SK-N-SH (cell line): ENCODE measurements at regions not wholly inside any gene's neighbourhood (a gene's known extent, or its start where the extent isn't known, plus 50 kb on each side); places are given as distances from the start of the nearest gene placed in this dataset.

ENCODE experiments used
- CTCF ChIA-PET: fragments of 300-600, 350-600 bp; formaldehyde crosslinking; extraction: SDS; loops from one replicate; lab custom pipeline; 2021; lab: Yijun Ruan, JAX
- POLR2A ChIA-PET: fragments of 350-600 bp; sonication (Branson Sonifier 250); formaldehyde crosslinking; extraction: SDS; loops from one replicate; lab custom pipeline; 2020; ENCODE audit warnings: antibody characterized with exemption, inconsistent platforms; lab: Yijun Ruan, JAX
- DNase-seq: peaks from one replicate; pipeline ENCODE4 v3.0.0; 2012
- H2AFZ ChIP-seq: fragments of 200-600 bp; sonication (generic); 2 replicates; pipeline ENCODE4 v1.8.1; 2016; ENCODE audit warnings: antibody characterized with exemption, mild to moderate bottlenecking, low read depth
- H3F3A ChIP-seq: fragments of 200-600 bp; sonication (generic); replicated peaks from 2 replicates; pipeline ENCODE3; 2016; ENCODE audit warnings: antibody characterized with exemption, mild to moderate bottlenecking; ENCODE audit not compliant: insufficient read depth
- H3K27ac ChIP-seq, 2 experiments: fragments of 200-500 bp in 1 of 2; fragments of 200-600 bp in 1 of 2; sonication (Bioruptor generic) in 1 of 2; sonication (generic), shearing (Covaris generic) in 1 of 2; 2 replicates each; pipeline versions ENCODE4 v1.5.1 to v1.6.1; 2014 to 2016; ENCODE audit warnings: low read depth in 2 of 2, inconsistent platforms in 1 of 2, low read length in 1 of 2, mild to moderate bottlenecking in 1 of 2, mixed read lengths in 1 of 2
- H3K27me3 ChIP-seq: fragments of 200-600 bp; sonication (generic), shearing (Covaris generic); 2 replicates; pipeline ENCODE4 v1.6.1; 2016; ENCODE audit warnings: mixed run types; ENCODE audit not compliant: insufficient read depth
- H3K36me3 ChIP-seq, 2 experiments: fragments of 200-500 bp in 1 of 2; fragments of 200-600 bp in 1 of 2; sonication (Bioruptor generic) in 1 of 2; sonication (generic) in 1 of 2; replicated peaks in 1 of 2; 2 replicates each; pipeline versions ENCODE3 to v1.5.1; 2014 to 2016; ENCODE audit warnings: low read length in 1 of 2, mild to moderate bottlenecking in 1 of 2; ENCODE audit not compliant: insufficient read depth in 2 of 2, control insufficient read depth in 1 of 2
- H3K4me1 ChIP-seq, 2 experiments: fragments of 200-500 bp in 1 of 2; fragments of 200-600 bp in 1 of 2; sonication (Bioruptor generic) in 1 of 2; sonication (generic), shearing (Covaris generic) in 1 of 2; 2 replicates each; pipeline versions ENCODE4 v1.5.1 to v1.6.1; 2014 to 2016; ENCODE audit warnings: low read depth in 1 of 2, low read length in 1 of 2, mixed run types in 1 of 2; ENCODE audit not compliant: insufficient read depth in 2 of 2, control insufficient read depth in 1 of 2
- H3K4me2 ChIP-seq: fragments of 200-600 bp; sonication (generic), shearing (Covaris generic); 2 replicates; pipeline ENCODE4 v1.6.1; 2017; ENCODE audit warnings: mixed run types
- H3K4me3 ChIP-seq, 2 experiments: fragments of 200-500 bp in 1 of 2; fragments of 200-600 bp in 1 of 2; sonication (Bioruptor generic) in 1 of 2; sonication (generic), shearing (Covaris generic) in 1 of 2; 2 replicates each; pipeline versions ENCODE4 v1.5.1 to v1.8.1; 2014 to 2016; ENCODE audit warnings: low read depth in 2 of 2, inconsistent platforms in 1 of 2, low read length in 1 of 2, mild to moderate bottlenecking in 1 of 2, mixed read lengths in 1 of 2, moderate library complexity in 1 of 2
- H3K79me2 ChIP-seq: fragments of 200-600 bp; sonication (generic); 2 replicates; pipeline ENCODE4 v1.8.1; 2017; ENCODE audit warnings: mild to moderate bottlenecking; ENCODE audit not compliant: insufficient read depth
- H3K9ac ChIP-seq: fragments of 200-600 bp; sonication (generic); 2 replicates; pipeline ENCODE4 v1.6.1; 2017; ENCODE audit warnings: mixed run types
- H3K9me2 ChIP-seq: fragments of 200-600 bp; sonication (generic); 2 replicates; pipeline ENCODE4 v1.6.1; 2017; ENCODE audit warnings: mixed run types
- H3K9me3 ChIP-seq: fragments of 200-600 bp; sonication (generic); 2 replicates; pipeline ENCODE4 v1.6.1; 2017; ENCODE audit warnings: mixed run types, mild to moderate bottlenecking, moderate library complexity
- H4K20me1 ChIP-seq: fragments of 200-600 bp; sonication (generic); 2 replicates; pipeline ENCODE4 v1.6.1; 2017; ENCODE audit warnings: mild to moderate bottlenecking, mixed run types; ENCODE audit not compliant: insufficient read depth
- CHD2 ChIP-seq: fragments of 150-350 bp; IDR thresholded peaks from 2 replicates; pipeline ENCODE4 v1.6.1; 2018; ENCODE audit warnings: low read length; ENCODE audit not compliant: partially characterized antibody
- CTCF ChIP-seq: fragments of 200-600 bp; sonication (generic); IDR thresholded peaks from 2 replicates; pipeline ENCODE4 v1.6.1; 2017; ENCODE audit warnings: antibody characterized with exemption, mild to moderate bottlenecking, moderate library complexity
- ELF1 ChIP-seq: IDR thresholded peaks from 2 replicates; pipeline ENCODE4 v1.4.0; 2012
- JUND ChIP-seq: IDR thresholded peaks from 2 replicates; pipeline ENCODE4 v1.4.0; 2012
- NFIC ChIP-seq: IDR thresholded peaks from 2 replicates; pipeline ENCODE4 v1.4.0; 2012; ENCODE audit warnings: borderline replicate concordance
- NRF1 ChIP-seq: IDR thresholded peaks from 2 replicates; pipeline ENCODE4 v1.6.1; 2012; ENCODE audit warnings: low read depth, mild to moderate bottlenecking, low read length
- RAD21 ChIP-seq: IDR thresholded peaks from 2 replicates; pipeline ENCODE4 v1.6.1; 2012; ENCODE audit warnings: mild to moderate bottlenecking, low read length
- RCOR1 ChIP-seq: fragments of 150-350 bp; IDR thresholded peaks from 2 replicates; pipeline ENCODE4 v1.6.1; 2017; ENCODE audit warnings: antibody characterized with exemption, low read length
- REST ChIP-seq: IDR thresholded peaks from 2 replicates; pipeline ENCODE4 v1.6.1; 2012; ENCODE audit warnings: mild to moderate bottlenecking, low read depth, low read length, moderate library complexity
- RXRA ChIP-seq: IDR thresholded peaks from 2 replicates; pipeline ENCODE4 v1.4.0; 2012; ENCODE audit warnings: low read depth, mild to moderate bottlenecking, borderline replicate concordance
- SIN3A ChIP-seq: IDR thresholded peaks from 2 replicates; pipeline ENCODE4 v1.6.1; 2012; ENCODE audit warnings: low read depth, mild to moderate bottlenecking, low read length, moderate library complexity, borderline replicate concordance
- TAF1 ChIP-seq: IDR thresholded peaks from 2 replicates; pipeline ENCODE4 v1.6.1; 2012; ENCODE audit warnings: low read depth, mild to moderate bottlenecking, low read length, moderate library complexity, borderline replicate concordance
- TCF12 ChIP-seq: IDR thresholded peaks from 2 replicates; pipeline ENCODE4 v1.4.0; 2012
- USF1 ChIP-seq: IDR thresholded peaks from 2 replicates; pipeline ENCODE4 v1.4.0; 2012; ENCODE audit warnings: low read depth, borderline replicate concordance
- YY1 ChIP-seq: IDR thresholded peaks from 2 replicates; pipeline ENCODE4 v1.4.0; 2012; ENCODE audit warnings: low read depth, mild to moderate bottlenecking
- WGBS: methylation state at CpG from one replicate; pipeline ENCODE4 v1.1.6; 2017; ENCODE audit warnings: low lambda C conversion rate; 5-methylcytosine and 5-hydroxymethylcytosine counted together
- TF ChIP-seq, protein P1 (sequence below): IDR thresholded peaks from 2 replicates; pipeline ENCODE4 v1.4.0; 2012; ENCODE audit warnings: low read depth
- TF ChIP-seq, protein P2 (sequence below): fragments of 150-350 bp; IDR thresholded peaks from 2 replicates; pipeline ENCODE4 v1.6.1; 2016; ENCODE audit warnings: mild to moderate bottlenecking, low read depth, low read length

DNA sequence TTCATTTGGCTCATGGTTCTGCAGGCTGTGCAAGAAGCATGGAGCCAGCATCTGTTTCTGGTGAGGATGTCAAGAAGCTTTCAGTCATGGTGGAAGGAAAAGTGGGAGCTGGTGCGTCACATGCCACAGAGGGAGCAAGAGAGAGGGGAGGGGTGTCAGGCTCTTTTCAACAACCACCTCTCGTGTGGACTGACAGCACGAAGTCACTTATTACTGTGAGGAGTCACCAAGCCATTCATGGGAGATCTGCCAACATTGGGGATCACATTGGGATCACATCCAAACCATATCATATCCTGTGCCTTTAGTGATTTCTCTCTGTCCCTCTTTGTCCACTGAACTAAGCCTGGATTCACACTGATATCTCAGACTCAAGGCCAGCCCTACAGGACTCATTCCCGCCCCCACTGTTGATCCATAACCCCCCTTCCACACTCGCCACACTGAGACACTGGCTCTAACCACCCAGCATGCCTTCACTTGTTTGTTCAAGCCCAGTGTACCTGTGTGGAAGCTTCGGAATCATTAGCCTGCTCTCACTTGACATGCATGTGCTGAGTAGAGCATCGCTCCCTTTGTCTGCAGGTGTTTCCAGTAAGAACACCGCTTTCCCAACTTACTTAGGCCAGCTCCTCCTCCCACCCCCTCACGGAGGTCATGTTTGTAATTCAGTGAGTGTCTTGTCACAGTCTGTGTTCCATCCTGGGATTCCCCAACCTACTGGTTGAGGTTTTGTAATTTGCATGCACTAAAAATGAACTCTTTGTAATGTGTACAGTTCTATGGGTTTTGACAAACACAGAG lies 132.2 kb downstream of the KLF13 start:
- no peak overlapping the region for H2AFZ ChIP-seq
- no peaks in the 10 kb centered on the region for H3K27me3 ChIP-seq
- CTCF ChIA-PET: interaction anchor here (2.5 kb wide), 1 partner anchor 30 kb away, joined by 10 read pairs; no protein-coding TSS in a partner anchor
- no peaks in the 10 kb centered on the region for H4K20me1 ChIP-seq
- no peak overlapping the region for H3K4me2 ChIP-seq
- no peak overlapping the region for H3K27ac ChIP-seq
- H3K79me2 ChIP-seq: no peaks in the 10 kb centered on the region
- no peaks in the 10 kb centered on the region for H3K4me1 ChIP-seq
- no peaks in the 10 kb centered on the region for H3F3A ChIP-seq
- no peaks in the 10 kb centered on the region for H3K9me3 ChIP-seq
- no peaks in the 10 kb centered on the region for H3K9me2 ChIP-seq
- H3K9ac ChIP-seq: no peak overlapping the region
- WGBS: 49% methylated on average over 9 of the region's 9 CpGs
- no peak overlapping the region for H3K4me3 ChIP-seq
- H3K36me3 ChIP-seq: no peaks in the 10 kb centered on the region
- POLR2A ChIA-PET: no interaction called here
- TF ChIP-seq NFIC (no peak), RXRA (no peak), RCOR1 (no peak), TAF1 (no peak), ELF1 (no peak), USF1 (no peak)
- TF ChIP-seq, protein P1, sequence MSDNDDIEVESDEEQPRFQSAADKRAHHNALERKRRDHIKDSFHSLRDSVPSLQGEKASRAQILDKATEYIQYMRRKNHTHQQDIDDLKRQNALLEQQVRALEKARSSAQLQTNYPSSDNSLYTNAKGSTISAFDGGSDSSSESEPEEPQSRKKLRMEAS: no peak
- TF ChIP-seq, all 33 proteins: peak for 0
- no peak for DNase-seq

DNA sequence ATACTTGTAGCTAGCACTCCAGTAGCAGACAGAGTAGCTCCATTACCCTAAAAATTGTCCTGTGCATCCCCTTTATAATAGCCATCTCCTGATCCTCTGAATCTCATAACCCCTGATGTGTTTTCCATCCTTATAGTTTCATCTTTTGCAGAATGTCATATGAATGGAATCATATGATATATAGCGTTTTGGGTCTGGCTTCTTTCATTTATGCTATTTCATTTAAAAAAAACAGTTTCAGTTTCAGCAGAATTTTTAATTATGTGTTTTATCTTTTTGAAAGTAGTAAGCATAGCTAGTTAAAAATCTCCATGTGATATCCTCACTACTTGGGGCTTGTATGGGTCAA lies 132.7 kb downstream of the KLF13 start:
- H3F3A ChIP-seq: no peaks in the 10 kb centered on the region
- POLR2A ChIA-PET: no interaction called here
- 64% methylated on average over 1 of the region's 1 CpG for WGBS
- no peak for TF ChIP-seq RAD21
- TF ChIP-seq CTCF: no peak
- no peak for TF ChIP-seq CHD2
- TF ChIP-seq, protein P2, sequence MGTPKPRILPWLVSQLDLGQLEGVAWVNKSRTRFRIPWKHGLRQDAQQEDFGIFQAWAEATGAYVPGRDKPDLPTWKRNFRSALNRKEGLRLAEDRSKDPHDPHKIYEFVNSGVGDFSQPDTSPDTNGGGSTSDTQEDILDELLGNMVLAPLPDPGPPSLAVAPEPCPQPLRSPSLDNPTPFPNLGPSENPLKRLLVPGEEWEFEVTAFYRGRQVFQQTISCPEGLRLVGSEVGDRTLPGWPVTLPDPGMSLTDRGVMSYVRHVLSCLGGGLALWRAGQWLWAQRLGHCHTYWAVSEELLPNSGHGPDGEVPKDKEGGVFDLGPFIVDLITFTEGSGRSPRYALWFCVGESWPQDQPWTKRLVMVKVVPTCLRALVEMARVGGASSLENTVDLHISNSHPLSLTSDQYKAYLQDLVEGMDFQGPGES: no peak
- no peak for TF ChIP-seq TCF12
- no peak for TF ChIP-seq REST
- no peak for TF ChIP-seq NRF1
- TF ChIP-seq SIN3A: no peak
- TF ChIP-seq USF1: no peak
- no peak for TF ChIP-seq YY1
- no peak for TF ChIP-seq JUND

More for the DNA sequence above, 132.7 kb downstream of the KLF13 start:
- Histone ChIP-seq H3K4me3 (no peak overlapping the region), H3K4me1 (no peaks in the 10 kb centered on the region), H3K27ac (no peak overlapping the region), H3K79me2 (no peaks in the 10 kb centered on the region), H3K36me3 (no peaks in the 10 kb centered on the region), H2AFZ (no peak overlapping the region), H3K9me2 (no peaks in the 10 kb centered on the region), H3K27me3 (no peaks in the 10 kb centered on the region), H3K9ac (no peak overlapping the region), H3K4me2 (no peak overlapping the region), H4K20me1 (no peaks in the 10 kb centered on the region), H3K9me3 (no peaks in the 10 kb centered on the region)
- no peak for DNase-seq
- CTCF ChIA-PET: interaction anchor here (0.7 to 2.5 kb wide), 2 partner anchors 29 to 269 kb away, joined by 4 to 10 read pairs; no protein-coding TSS in a partner anchor
